GM12878 (cell line): ENCODE measurements at regions not wholly inside any gene's neighbourhood (a gene's known extent, or its start where the extent isn't known, plus 50 kb on each side); places are given as distances from the start of the nearest gene placed in this dataset.

Experiments used
- ATAC-seq: fragments of 200-7000 bp; cut with Tn5 transposase; 3 replicates; pipeline ENCODE4 v1.9.1; 2020; ENCODE audit warnings: mild to moderate bottlenecking, moderate library complexity
- BruUV-seq: library from RNA; stranded (reverse); fragments of 400-500 nt; replicated peaks from 2 replicates; lab custom pipeline; 2021; lab: Mats Ljungman, UMichigan
- CTCF ChIA-PET: fragments of 300-600 bp; sonication (Branson Sonifier 250); formaldehyde crosslinking; extraction: SDS; loops from one replicate; lab custom pipeline; 2021; ENCODE audit warnings: inconsistent platforms; lab: Yijun Ruan, JAX
- POLR2A ChIA-PET: fragments of 350-600 bp; formaldehyde crosslinking; extraction: SDS; loops from one replicate; lab custom pipeline; 2021; ENCODE audit warnings: inconsistent platforms; lab: Charles Lee
- RAD21 ChIA-PET: fragments of 300-600 bp; sonication (Branson Sonifier 250); formaldehyde crosslinking; loops from one replicate; lab custom pipeline; 2023; ENCODE audit warnings: antibody characterized with exemption; ENCODE audit not compliant: unreplicated experiment; lab: Charles Lee
- SMC1A ChIA-PET: fragments of 300-600 bp; sonication (Branson Sonifier 250); formaldehyde crosslinking; loops from one replicate; lab custom pipeline; 2023; ENCODE audit not compliant: unreplicated experiment, uncharacterized antibody; lab: Charles Lee
- DNase-seq: peaks from one replicate; pipeline ENCODE4 v3.0.0-alpha.2; 2011; ENCODE audit warnings: low read depth, low spot score
- FAIRE-seq: peaks from 3 replicates; lab custom pipeline; 2011; peaks lifted over from hg19 to GRCh38; lab: Jason Lieb, UNC
- H2AFZ ChIP-seq: 2 replicates; pipeline ENCODE4 v1.6.0; 2011; ENCODE audit warnings: low read depth, low read length, control low read depth; ENCODE audit not compliant: control insufficient read depth
- H3K27ac ChIP-seq: 2 replicates; pipeline ENCODE4 v1.5.1; 2011; ENCODE audit warnings: control low read depth; ENCODE audit not compliant: control insufficient read depth, insufficient read depth
- H3K27me3 ChIP-seq, 2 experiments: replicated peaks in 1 of 2; 2 replicates each; pipeline versions ENCODE4 v1.6.0 to v1.6.1; 2011; ENCODE audit warnings: low read length in 1 of 2; ENCODE audit not compliant: control insufficient read depth in 2 of 2, insufficient read depth in 2 of 2
- H3K36me3 ChIP-seq, 2 experiments: 2 replicates each; pipeline ENCODE4 v1.5.1; 2011; ENCODE audit warnings: low read length in 1 of 2; ENCODE audit not compliant: control insufficient read depth in 2 of 2, insufficient read depth in 2 of 2
- H3K4me1 ChIP-seq: 2 replicates; pipeline ENCODE4 v1.6.1; 2011; ENCODE audit warnings: mild to moderate bottlenecking, low read length, moderate library complexity, mixed read lengths; ENCODE audit not compliant: control insufficient read depth, insufficient read depth
- H3K4me2 ChIP-seq: 2 replicates; pipeline ENCODE4 v1.6.0; 2011; ENCODE audit warnings: control low read depth; ENCODE audit not compliant: control insufficient read depth, insufficient read depth
- H3K4me3 ChIP-seq: fragments of 200-600 bp; sonication (generic); 2 replicates; pipeline ENCODE4 v1.5.1; 2016
- H3K79me2 ChIP-seq: 2 replicates; pipeline ENCODE4 v1.6.0; 2011; ENCODE audit warnings: low read length; ENCODE audit not compliant: control insufficient read depth, insufficient read depth
- H3K9ac ChIP-seq: 2 replicates; pipeline ENCODE4 v1.8.0; 2011; ENCODE audit warnings: low read length, control low read depth, mixed read lengths; ENCODE audit not compliant: control insufficient read depth, insufficient read depth
- H3K9me3 ChIP-seq: replicated peaks from 3 replicates; pipeline ENCODE4 v1.5.1; 2011; ENCODE audit warnings: mild to moderate bottlenecking, low read length; ENCODE audit not compliant: control insufficient read depth, insufficient read depth
- H4K20me1 ChIP-seq: 2 replicates; pipeline ENCODE4 v1.6.0; 2011; ENCODE audit not compliant: control insufficient read depth, insufficient read depth
- DPF2 ChIP-seq: fragments of 450-650 bp; IDR thresholded peaks from 2 replicates; pipeline ENCODE4 v1.6.1; 2017; ENCODE audit warnings: mild to moderate bottlenecking
- FOXK2 ChIP-seq: fragments of 450-650 bp; IDR thresholded peaks from 2 replicates; pipeline ENCODE4 v1.6.1; 2017; ENCODE audit warnings: mild to moderate bottlenecking, moderate library complexity
- MXI1 ChIP-seq: fragments of 150-350 bp; IDR thresholded peaks from 2 replicates; pipeline ENCODE4 v1.6.1; 2011; ENCODE audit warnings: low read depth, mild to moderate bottlenecking, inconsistent platforms, low read length, improper control_type of control experiment
- NFIC ChIP-seq: IDR thresholded peaks from 2 replicates; pipeline ENCODE4 v1.6.1; 2012; ENCODE audit warnings: low read depth, mild to moderate bottlenecking, inconsistent platforms, low read length, moderate library complexity
- NFYB ChIP-seq: IDR thresholded peaks from 2 replicates; pipeline ENCODE4 v1.6.1; 2011; ENCODE audit warnings: low read depth, mild to moderate bottlenecking, low read length, improper control_type of control experiment, moderate library complexity; ENCODE audit not compliant: insufficient read depth
- NKRF ChIP-seq: fragments of 450-650 bp; conservative IDR thresholded peaks from 2 replicates; pipeline ENCODE4 v1.6.1; 2017; ENCODE audit warnings: mild to moderate bottlenecking, moderate library complexity
- PAX5 ChIP-seq: IDR thresholded peaks from 2 replicates; pipeline ENCODE4 v1.6.1; 2011; ENCODE audit warnings: low read depth, low read length, borderline replicate concordance
- ZNF24 ChIP-seq: fragments of 450-650 bp; IDR thresholded peaks from 2 replicates; pipeline ENCODE4 v1.6.1; 2017; ENCODE audit warnings: antibody characterized with exemption, mild to moderate bottlenecking
- WGBS: methylation state at CpG from one replicate; pipeline ENCODE4 v1.1.6; 2016; ENCODE audit warnings: low lambda C conversion rate; ENCODE audit not compliant: insufficient replicate concordance, insufficient coverage; ENCODE audit errors: missing lambda C conversion rate; 5-methylcytosine and 5-hydroxymethylcytosine counted together
- in situ Hi-C: fragments of 300-500 bp; cut with MboI; formaldehyde crosslinking; loops from 9 replicates; pipeline ENCODE4 v1.14.3; 2018; ENCODE audit warnings: mixed read lengths
- intact Hi-C: fragments of 100-400 bp; cut with micrococcal nuclease; formaldehyde crosslinking; loops from one replicate; pipeline ENCODE4 v1.14.2; 2022; ENCODE audit not compliant: unreplicated experiment

- no peaks in the 10 kb centered on the region for H4K20me1 ChIP-seq
- intact Hi-C loops, result no loop called here
- BruUV-seq, result no TSS peak
- no peak overlapping the region for H2AFZ ChIP-seq
- no peak overlapping the region for H3K4me3 ChIP-seq
- WGBS, result 0% methylated on average over 2 of the region's 2 CpGs
- ChIA-PET RAD21 (no interaction called here), POLR2A (no interaction called here), CTCF (interaction anchor here (1.5 kb wide), 1 partner anchor 24 kb away, joined by 4 read pairs; no protein-coding TSS in a partner anchor), SMC1A (interaction anchor here (1.8 to 2.0 kb wide), 2 partner anchors 11 to 21 kb away, joined by 5 read pairs; no protein-coding TSS in a partner anchor)
- H3K79me2 ChIP-seq, result no peaks in the 10 kb centered on the region
- TF ChIP-seq ZNF24 (no peak), MXI1 (no peak), FOXK2 (no peak), DPF2 (no peak), NKRF (no peak), NFIC (no peak), NFYB (no peak), PAX5 (no peak)
- no peak for DNase-seq
- in situ Hi-C loops, result no loop called here
- H3K9me3 ChIP-seq, result no peaks in the 10 kb centered on the region
- ATAC-seq, result no peak
- H3K4me1 ChIP-seq, result no peaks in the 10 kb centered on the region
- no peak for FAIRE-seq
- H3K9ac ChIP-seq, result no peak overlapping the region
- no peak overlapping the region for H3K27ac ChIP-seq
- no peak overlapping the region for H3K4me2 ChIP-seq
- H3K27me3 ChIP-seq, result no peaks in the 10 kb centered on the region
- no peaks in the 10 kb centered on the region for H3K36me3 ChIP-seq
These were observed 185.6 kb upstream of the KCNK2 start for GRCh38 chr1:214896921-214897320.
